HG02852 (cell line): ENCODE measurements at regions not wholly inside any gene's neighbourhood (a gene's known extent, or its start where the extent isn't known, plus 50 kb on each side); places are given as distances from the start of the nearest gene placed in this dataset.
"Not testable (repeated sequence)": the region's sequence is repeated elsewhere in the genome, so short reads cannot be mapped to it uniquely, and the experiment has no call there.

ENCODE experiments used
- ATAC-seq: cut with Tn5 transposase; IDR thresholded peaks from one replicate; pipeline ENCODE4 v1.9.1; 2021; ENCODE audit warnings: mild to moderate bottlenecking, moderate library complexity; ENCODE audit not compliant: unreplicated experiment

DNA sequence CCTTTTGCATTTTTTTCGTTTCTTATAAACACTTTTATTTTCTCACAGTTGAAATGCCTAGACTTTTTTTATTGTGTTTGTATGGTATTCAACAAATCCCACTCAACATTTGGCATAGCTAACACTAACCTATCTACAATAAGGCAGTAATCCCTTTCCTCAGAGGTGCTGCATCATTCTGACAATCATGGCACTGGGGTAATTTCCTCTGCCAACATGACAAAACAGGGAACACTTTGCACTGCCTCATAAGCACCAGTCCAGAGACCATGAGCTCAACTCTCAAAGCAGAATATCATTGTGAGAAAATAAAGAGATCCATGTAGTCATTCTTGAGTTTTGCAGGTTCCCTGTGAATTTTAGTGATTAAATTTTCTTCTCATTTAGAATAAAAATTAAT lies 183.8 kb upstream of the INTU start:
- ATAC-seq = no peak

DNA sequence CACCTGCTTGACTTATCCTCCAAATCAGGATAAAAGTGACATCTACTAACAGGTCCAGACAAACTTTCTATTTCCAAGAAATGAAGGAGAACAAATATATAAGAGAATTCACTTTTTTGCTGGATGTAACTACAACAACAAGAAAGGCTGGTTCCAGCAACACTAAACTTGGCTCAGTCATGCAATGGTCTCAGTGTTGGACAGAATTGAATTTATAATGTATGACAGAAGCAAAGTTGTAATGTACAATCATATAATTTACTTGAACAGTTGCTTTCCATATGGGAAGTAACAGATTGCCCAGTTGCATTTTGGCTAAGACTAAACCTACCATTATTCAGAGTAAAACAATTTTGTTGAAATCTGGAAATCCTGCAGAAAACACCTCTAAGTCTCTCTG lies 183.3 kb upstream of the INTU start:
- ATAC-seq = no peak

DNA sequence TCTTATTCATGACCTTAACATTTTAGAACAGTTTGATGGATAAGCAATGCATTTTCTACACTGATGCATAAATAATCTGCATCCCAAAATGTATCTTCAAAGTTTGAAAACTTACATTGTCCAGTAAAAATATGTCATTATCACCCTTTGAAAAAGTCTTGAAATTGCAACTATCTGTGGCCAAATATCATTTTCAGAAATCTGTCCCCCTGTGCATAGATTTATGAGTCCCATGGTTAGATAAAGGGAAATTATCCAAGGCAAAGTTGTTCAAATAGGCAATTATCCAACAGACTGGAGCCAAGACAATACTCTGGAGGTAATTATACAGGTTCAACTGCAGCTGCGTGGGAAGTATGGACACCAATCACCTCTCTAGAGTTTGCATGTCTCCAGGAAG lies 182.5 kb upstream of the INTU start:
- no peak for ATAC-seq

DNA sequence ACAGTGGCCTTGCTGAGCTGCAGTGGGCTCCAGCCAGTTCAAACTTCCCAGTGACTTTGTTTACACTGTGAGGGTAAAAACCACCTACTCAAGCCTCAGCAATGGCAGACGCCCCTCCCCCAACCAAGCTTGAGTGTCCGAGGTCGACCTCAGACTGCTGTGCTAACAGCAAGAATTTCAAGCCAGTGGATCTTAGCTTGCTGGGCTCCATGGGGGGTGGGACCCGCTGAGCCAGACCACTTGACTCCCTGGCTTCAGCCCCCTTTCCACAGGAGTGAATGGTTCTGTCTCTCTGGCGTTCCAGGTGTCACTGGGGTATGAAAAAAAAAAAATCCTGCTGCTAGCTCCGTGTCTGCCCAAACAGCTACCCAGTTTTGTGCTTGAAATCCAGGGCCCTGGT lies 168.9 kb upstream of the INTU start:
- ATAC-seq = no peak

DNA sequence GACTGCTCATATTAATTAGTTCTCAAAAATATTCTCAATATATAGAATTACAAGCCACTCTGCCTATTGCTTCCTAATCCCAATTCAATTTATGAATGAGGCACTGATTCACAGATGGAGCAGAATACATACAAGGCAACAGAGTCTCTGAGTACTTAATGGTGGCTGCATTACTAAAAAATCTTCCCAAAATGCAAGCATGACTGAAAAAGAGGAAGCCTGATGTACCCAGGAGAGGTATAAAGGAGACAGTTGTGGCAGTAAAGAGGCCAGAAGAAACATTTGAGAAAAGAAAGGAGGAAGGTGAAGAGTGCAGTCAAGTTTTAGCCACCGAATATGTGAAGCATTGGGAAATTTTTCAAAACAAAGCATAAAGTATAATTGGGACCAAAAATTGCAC lies 163.2 kb upstream of the INTU start:
- no peak for ATAC-seq

DNA sequence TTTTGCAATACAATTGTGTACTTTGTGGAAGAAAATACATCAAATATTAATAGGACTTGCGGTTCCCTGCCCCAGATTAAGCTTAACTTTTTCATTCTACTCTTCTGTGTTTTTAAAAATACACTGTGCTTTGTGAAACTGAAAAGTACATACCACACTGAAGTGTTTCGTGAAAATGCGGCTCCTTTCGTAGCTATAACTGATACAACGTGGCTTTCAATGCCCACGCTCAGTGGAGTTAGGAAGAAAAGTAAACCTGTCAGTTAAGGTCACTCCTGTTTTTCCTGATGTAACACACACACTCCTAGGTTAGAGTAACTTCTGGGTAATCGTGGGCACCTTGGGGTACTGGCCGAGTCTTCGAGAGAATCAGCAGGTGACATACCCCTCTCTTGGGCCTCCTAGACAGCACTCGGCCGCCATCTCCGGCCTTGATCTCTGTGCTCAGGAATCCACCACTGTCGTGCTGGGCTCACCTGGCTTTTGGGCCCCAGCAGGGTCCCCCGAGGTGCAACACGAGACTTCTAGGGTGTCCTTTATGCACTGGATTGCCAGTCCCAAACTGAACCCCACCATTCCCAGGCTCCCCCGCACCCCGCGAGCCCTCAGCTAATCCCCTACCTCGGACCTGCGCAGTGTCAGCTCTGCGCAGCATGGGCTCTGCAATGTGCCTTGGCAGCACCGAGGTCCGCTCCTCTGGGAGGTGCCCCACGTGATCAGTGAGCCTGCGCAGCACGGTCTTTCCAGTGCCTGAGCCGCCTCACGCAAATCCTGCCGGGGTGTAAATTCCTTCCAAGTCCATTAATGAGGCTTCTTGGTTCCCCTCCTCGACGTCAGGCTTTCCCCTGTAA lies 162.6 kb upstream of the INTU start:
- ATAC-seq = no peak

DNA sequence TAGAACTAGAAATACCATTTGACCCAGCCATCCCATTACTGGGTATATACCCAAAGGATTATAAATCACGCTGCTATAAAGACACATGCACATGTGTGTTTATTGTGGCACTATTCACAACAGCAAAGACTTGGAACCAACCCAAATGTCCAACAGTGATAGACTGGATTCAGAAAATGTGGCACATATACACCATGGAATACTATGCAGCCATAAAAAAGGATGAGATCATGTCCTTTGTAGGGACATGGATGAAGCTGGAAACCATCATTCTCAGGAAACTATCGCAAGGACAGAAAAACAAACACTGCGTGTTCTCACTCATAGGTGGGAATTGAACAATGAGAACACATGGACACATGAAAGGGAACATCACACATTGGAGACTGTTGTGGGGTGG lies 154.5 kb upstream of the INTU start:
- ATAC-seq = not testable (repeated sequence)

DNA sequence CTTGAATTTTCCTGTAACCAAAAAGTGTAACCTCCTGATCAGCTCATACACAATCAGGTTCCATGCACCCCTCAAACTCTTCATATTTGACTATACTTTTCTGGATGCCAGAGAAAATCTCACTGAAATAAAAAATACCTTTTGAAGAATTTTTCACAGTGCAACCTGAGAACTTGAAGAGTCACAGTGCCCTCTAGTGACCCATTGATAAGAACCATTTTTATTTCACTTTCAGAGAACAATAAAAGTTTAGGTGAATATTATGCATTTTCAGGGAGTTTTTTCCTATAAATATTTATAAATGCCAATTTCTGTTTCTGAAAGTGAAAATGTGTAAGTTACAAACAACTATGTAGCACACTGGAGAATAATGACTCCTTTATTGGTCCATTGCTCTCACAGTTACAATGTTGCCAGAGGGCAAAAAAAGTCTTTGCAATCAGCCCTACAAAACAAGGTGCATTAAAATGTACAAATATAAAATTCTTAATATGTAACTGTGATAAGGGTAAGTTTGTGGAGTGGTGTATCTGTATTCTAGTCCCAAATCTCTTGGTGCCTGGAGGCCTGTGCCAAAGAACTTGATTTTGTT lies 153.6 kb upstream of the INTU start:
- no peak for ATAC-seq

DNA sequence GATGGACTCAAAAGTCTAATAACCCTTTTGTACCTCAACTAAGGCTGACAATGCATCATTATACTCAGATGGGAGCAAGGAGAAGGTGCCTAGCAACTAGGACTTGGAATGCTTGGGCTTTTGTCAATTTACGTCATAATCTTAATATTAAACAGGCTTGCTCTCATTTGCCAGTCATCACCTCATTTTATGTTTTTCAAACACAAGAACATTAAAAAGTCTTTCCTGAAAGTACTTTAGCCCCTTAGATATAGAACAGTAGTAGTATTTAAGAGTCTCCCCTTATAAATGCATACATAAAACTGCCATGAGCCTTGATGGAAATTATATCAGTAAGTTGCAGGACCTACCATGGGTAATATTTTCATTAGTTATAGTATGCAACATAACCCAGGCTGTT lies 150.7 kb upstream of the INTU start:
- ATAC-seq = no peak

DNA sequence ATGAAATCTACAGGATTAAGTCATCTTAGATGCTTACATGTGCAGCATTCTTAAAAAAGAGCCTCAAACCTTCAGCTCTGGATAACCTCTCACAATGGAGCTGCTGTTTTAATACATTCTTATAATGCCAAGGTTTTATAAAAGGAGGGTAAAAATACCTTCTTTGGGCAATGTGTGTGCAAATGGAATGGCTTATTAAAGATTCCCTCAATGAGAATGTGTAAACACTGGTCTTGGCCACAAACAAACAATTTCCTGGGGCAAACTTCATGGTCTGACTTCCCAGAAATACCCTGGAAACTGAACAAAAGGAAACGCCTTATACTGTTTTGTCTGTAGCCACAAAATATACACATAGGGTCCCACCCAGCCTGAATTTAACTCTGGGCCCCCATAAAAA lies 148.6 kb upstream of the INTU start:
- ATAC-seq = no peak

DNA sequence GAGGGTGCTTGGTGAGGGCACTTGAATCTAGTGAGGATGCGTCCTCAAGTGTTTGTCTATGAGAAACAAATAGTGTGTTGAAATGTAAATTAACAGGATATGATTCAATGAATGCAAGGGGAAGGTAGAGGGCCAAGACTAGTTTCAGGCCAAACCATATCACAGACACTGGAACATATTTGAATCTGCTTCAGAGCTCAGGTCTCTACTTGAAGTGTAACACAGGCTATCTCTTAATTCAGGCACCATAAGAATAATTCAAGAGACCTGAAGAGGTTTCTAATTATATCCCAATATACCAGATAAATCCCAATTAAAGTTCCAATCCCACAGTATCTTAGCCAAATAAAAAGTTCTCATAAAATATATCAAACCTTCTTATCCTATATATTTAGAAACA lies 146.5 kb upstream of the INTU start:
- no peak for ATAC-seq

DNA sequence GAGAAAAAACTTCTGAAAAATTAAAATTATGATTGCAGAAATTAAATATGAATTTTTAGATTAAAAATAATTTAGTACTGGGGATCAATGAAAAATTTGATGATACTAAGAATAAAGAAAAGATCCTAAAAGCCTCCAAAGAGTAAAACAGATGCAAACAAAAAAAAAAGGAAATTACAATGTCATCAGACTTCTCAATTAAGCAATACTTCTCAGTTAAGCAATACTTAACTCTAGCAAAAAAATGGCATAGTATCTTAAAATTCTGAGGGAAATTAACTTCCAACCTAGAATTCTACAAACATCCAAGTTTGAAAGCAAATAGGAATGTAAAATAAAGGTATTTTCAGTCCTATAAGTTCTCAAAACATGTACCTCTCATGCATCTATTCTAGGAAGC lies 141.2 kb upstream of the INTU start:
- ATAC-seq = no peak

DNA sequence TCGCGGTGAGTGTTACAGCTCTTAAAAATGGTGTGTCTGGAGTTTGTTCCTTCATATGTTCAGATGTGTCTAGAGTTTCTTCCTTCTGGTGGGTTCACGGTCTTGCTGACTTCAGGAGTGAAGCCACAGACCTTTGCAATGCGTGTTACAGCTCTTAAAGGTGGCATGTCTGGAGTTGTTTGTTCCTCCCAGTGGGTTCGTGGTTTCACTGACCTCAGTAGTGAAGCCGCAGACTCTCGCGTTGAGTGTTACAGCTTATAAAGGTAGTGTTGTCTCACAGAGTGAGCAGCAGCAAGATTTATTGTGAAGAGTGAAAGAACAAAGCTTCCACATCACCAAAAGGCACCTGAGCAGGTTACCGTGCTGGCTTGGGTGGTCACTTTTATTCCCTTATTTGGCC lies 135.9 kb upstream of the INTU start:
- ATAC-seq = not testable (repeated sequence)

DNA sequence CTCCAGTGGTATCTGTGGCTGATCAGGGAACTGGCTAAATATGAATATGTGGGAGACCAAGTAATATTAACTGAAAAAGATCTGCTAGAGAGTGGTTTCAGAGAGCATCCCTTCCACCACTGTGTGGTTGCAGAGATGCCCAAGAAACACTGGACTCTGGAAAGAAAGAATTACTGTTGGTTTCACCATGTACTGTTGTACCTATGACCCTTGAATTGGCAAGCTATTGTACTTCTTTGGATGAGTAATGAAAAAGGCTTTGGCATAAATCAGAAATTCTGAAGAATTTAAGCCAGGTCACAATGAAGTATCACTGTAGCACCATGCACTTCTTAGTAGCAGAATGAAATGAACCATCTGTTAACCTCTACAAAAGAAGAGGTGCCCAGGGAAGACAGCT lies 134.4 kb upstream of the INTU start:
- ATAC-seq = no peak

DNA sequence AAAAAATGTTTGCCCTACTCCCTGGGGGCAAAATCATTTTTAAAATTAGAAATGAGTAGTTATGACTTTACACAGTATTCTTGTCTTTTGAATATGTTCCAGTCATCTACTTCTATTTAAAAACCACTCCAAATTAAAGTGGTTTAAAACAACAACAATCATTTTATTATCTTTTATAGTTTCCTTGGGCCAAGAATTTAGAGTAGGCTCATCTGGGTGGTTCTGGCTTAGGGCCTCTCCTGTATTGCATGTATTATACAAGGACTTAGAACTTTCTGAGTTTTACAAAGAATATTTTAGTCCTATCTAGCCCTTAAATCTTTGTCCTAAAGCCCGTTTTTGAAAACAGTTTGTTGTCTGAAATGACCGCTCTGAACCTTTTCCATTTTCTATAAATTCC lies 132.5 kb upstream of the INTU start:
- ATAC-seq = no peak

DNA sequence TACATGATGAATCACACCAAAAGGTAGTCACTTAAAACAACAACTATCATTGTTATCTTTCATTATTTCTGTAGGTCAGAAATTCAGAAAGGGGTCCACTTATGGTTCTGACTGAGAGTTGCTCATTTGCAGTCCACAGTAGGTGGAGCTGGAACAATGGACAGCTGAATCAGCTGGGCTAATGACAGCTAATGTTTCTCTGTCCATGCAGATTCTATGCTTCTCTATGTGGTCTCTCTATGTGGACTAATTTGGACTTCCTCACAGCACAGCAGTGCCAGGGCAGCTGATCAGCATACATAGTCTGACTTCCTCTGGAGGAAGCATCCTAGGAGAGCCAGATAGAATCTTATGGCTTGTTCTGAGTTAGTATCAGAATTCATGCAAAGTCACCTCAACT lies 131.7 kb upstream of the INTU start:
- no peak for ATAC-seq

DNA sequence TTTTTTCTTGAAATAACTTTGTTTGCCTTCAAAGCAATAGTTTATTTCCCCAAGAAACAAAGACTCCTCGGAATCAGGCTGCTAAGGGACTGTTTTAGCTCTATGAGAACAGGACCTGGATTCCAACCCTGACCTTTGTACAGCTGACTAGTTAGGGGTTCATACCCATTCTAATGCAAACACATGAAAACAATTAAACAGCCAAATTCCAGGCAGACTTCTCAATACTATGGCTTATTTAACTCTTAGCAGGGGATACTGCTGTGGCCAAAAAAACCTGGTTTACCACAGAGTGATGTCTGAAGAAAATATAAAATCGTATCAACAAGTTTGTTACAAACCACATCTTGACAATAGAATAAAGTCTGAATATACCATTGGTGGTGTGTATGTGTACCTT lies 129.6 kb upstream of the INTU start:
- ATAC-seq = no peak

DNA sequence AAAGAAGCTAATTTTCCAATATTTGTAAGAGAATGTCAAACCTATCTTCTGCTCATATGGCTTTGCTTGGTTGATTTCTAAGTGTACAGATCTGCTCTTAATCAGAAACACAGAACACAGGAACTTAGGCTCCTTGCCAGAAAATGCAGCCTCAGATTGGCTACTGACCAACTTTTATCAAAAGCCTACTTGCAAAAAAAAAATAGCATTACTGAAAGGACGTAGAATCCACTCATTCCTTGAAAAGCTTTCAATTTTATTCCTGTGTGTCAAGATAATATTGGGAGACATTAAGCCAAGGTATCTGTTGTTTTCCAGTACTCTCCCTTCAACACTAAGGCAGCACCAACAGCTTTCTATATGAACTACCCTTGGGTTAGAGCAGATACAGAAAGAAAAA lies 127.6 kb upstream of the INTU start:
- no peak for ATAC-seq

DNA sequence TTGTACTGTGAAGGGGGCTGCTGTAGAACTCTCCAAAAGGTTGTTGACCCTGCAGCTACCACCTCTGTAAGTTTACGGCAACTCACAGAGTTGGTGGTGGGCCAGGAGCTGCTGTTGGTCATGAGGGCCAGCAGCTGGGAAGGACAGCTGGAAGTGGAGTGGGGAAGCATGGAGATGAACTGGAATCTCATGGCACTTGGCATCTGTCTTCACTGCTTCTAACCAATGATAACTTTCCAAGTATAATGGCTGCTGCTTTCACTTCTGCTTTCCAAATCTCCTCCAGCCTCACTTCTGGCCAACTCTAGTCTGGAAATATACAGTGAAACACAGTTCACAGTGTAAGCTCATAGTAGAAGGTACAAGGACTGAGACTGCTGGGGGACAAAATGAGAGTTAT lies 126.5 kb upstream of the INTU start:
- no peak for ATAC-seq

DNA sequence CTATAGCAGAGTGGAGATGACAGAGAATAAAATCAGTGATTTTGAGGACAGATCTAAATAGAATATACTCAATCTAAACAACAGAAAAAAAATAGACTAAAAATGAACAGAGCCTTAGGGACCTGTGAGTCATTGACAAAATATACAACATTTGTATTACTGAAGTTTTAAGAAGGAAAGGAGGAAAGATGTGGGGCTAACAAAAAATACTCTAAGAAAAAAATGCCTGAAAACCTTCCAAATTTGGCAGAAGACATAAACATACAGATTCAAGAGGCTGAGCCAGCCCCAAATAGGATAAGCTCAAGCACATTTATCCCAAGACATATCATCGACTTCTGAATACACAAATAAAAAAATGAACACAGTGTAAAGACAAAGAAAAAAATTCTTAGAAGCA lies 123.6 kb upstream of the INTU start:
- ATAC-seq = no peak

DNA sequence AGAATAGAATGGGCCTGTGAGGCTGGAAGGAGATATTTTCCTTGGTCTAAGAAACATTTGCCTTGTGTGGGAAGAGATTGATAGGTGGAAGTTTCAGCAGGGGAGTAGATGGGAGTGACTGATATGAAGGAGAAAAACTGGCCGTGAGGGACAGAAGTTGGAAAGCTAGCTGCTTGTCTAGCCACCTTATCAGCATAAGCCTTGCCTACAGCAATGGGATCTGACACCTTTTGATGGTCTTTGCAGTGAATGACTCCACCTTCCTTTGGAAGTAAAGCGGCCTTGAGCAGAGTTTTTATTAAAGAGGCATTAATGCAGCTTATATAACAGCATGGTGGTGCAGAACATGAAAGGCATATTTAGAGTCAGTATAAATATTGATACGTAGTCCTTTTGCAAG lies 120.1 kb upstream of the INTU start:
- ATAC-seq = not testable (repeated sequence)

DNA sequence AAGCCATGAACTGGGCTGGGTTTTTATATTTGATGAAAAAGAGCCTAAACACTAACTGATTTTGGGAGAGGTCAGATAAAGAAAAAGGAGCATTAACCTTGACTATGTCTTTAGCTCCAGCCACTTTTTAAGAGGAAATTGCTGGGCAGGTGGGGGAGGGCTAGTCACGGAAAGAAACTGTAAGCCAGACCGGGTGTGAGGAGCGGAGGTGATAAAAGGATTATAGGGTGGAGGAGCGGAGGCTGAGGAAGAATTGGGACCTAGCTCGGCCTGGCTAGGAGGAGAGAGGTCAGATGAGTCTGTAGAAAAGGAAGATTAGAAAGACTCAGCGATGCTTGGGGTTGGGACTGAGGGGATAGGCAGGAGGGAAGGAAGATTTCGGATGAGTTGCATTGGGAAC lies 117.5 kb upstream of the INTU start:
- ATAC-seq = not testable (repeated sequence)

DNA sequence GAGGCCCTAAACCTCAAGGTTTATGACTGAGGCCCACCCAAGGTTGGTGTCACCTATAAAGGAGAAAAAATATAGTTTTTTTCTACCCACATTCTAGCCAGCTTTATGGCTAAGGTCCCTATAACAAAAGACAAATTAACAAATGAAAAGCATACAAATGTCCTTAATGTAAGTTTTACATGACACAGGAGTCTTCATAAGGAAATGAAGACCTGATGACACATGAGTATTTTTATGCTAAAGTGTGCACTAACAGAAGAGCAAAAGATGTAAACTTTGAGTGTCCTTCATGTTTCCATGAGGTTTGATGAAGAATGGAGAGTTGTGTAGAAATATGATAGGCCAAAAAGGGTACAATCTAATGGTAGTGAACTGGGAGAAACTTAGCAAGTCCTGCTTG lies 114.7 kb upstream of the INTU start:
- ATAC-seq = no peak
